ENCODE measurements at regions not wholly inside any gene's neighbourhood (a gene's known extent, or its start where the extent isn't known, plus 50 kb on each side); places are given as distances from the start of the nearest gene placed in this dataset.

DNA sequence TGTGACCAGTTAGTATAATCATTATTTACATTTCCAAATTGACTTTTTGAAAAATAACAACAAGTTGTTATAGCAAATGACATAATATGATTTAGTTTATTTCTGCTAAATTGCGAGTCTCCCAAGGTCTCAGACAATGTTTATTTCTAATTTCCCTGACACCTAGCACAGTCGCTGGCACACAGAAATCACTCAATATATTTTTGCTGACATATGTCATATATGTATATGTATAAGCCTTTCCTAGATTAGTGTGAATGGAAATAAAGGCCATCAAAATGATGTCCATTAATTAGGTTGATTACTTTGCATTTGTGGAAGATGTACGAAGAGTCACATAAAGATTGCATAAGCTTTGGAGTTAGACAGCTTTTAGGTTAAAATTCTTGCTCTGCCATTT lies 136.7 kb upstream of the CDH2 start:
- TF ChIP-seq RFX5 (IDR thresholded peaks at IDR 0.05) (no peak), RAD21 (conservative IDR thresholded peaks at IDR 0.05 in 1 of 2, IDR thresholded peaks at IDR 0.05 in 1 of 2) (no peak), ZC3H11A (IDR thresholded peaks at IDR 0.05) (no peak), SMC3 (IDR thresholded peaks at IDR 0.05) (no peak), HMGXB4 (CRISPR knock-in tag; IDR thresholded peaks at IDR 0.05; ENCODE audit: borderline replicate concordance) (no peak), MAX (IDR thresholded peaks at IDR 0.05) (no peak), HES2 (IDR thresholded peaks at IDR 0.05) (no peak)
- TF ChIP-seq, protein P1, sequence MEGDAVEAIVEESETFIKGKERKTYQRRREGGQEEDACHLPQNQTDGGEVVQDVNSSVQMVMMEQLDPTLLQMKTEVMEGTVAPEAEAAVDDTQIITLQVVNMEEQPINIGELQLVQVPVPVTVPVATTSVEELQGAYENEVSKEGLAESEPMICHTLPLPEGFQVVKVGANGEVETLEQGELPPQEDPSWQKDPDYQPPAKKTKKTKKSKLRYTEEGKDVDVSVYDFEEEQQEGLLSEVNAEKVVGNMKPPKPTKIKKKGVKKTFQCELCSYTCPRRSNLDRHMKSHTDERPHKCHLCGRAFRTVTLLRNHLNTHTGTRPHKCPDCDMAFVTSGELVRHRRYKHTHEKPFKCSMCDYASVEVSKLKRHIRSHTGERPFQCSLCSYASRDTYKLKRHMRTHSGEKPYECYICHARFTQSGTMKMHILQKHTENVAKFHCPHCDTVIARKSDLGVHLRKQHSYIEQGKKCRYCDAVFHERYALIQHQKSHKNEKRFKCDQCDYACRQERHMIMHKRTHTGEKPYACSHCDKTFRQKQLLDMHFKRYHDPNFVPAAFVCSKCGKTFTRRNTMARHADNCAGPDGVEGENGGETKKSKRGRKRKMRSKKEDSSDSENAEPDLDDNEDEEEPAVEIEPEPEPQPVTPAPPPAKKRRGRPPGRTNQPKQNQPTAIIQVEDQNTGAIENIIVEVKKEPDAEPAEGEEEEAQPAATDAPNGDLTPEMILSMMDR (IDR thresholded peaks at IDR 0.05): no peak
